Panc1 (cell line): ENCODE measurements at regions not wholly inside any gene's neighbourhood (a gene's known extent, or its start where the extent isn't known, plus 50 kb on each side); places are given as distances from the start of the nearest gene placed in this dataset.

Source experiments
- POLR2AphosphoS5 ChIP-seq: IDR thresholded peaks from 2 replicates; pipeline ENCODE4 v1.6.1; 2012; ENCODE audit warnings: mild to moderate bottlenecking, low read depth, low read length, moderate library complexity
- SIN3A ChIP-seq: IDR thresholded peaks from 2 replicates; pipeline ENCODE4 v1.6.1; 2012; ENCODE audit warnings: low read depth, mild to moderate bottlenecking, low read length, moderate library complexity, borderline replicate concordance; ENCODE audit not compliant: insufficient read depth
- TF ChIP-seq, protein P1 (sequence below): fragments of 450-650 bp; IDR thresholded peaks from 2 replicates; pipeline ENCODE4 v1.5.1; 2017; ENCODE audit warnings: mild to moderate bottlenecking
- TF ChIP-seq, protein P2 (sequence below), 2 experiments: IDR thresholded peaks; 2 replicates each; pipeline ENCODE4 v1.6.1; 2011 to 2012; ENCODE audit warnings: low read depth in 2 of 2, control low read depth in 1 of 2, low read length in 1 of 2, mild to moderate bottlenecking in 1 of 2, moderate library complexity in 1 of 2; ENCODE audit not compliant: insufficient read depth in 1 of 2

DNA sequence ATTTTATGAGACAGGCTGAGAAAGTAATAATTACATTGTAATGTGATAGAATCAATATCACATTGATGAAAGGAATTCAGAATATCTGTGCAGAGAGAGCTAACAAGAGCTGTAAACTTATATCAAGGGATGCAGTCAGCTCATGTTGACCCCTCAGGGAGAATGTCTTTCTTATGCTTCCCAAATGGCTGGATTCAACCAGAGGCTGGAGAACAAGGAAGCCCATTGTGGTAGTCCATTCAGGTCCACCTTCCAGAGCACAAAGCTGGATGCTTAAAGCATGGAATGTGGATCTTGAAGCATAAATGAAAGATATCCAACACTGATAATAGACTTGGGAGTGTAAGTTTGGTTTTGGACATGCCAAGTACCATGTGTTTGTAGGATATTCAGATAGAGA is 220.0 kb downstream of the FIGN start:
- TF ChIP-seq POLR2AphosphoS5 (no peak), SIN3A (no peak)
- TF ChIP-seq, protein P1, sequence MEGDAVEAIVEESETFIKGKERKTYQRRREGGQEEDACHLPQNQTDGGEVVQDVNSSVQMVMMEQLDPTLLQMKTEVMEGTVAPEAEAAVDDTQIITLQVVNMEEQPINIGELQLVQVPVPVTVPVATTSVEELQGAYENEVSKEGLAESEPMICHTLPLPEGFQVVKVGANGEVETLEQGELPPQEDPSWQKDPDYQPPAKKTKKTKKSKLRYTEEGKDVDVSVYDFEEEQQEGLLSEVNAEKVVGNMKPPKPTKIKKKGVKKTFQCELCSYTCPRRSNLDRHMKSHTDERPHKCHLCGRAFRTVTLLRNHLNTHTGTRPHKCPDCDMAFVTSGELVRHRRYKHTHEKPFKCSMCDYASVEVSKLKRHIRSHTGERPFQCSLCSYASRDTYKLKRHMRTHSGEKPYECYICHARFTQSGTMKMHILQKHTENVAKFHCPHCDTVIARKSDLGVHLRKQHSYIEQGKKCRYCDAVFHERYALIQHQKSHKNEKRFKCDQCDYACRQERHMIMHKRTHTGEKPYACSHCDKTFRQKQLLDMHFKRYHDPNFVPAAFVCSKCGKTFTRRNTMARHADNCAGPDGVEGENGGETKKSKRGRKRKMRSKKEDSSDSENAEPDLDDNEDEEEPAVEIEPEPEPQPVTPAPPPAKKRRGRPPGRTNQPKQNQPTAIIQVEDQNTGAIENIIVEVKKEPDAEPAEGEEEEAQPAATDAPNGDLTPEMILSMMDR, result no peak
- TF ChIP-seq, protein P2, sequence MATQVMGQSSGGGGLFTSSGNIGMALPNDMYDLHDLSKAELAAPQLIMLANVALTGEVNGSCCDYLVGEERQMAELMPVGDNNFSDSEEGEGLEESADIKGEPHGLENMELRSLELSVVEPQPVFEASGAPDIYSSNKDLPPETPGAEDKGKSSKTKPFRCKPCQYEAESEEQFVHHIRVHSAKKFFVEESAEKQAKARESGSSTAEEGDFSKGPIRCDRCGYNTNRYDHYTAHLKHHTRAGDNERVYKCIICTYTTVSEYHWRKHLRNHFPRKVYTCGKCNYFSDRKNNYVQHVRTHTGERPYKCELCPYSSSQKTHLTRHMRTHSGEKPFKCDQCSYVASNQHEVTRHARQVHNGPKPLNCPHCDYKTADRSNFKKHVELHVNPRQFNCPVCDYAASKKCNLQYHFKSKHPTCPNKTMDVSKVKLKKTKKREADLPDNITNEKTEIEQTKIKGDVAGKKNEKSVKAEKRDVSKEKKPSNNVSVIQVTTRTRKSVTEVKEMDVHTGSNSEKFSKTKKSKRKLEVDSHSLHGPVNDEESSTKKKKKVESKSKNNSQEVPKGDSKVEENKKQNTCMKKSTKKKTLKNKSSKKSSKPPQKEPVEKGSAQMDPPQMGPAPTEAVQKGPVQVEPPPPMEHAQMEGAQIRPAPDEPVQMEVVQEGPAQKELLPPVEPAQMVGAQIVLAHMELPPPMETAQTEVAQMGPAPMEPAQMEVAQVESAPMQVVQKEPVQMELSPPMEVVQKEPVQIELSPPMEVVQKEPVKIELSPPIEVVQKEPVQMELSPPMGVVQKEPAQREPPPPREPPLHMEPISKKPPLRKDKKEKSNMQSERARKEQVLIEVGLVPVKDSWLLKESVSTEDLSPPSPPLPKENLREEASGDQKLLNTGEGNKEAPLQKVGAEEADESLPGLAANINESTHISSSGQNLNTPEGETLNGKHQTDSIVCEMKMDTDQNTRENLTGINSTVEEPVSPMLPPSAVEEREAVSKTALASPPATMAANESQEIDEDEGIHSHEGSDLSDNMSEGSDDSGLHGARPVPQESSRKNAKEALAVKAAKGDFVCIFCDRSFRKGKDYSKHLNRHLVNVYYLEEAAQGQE (IDR thresholded peaks at IDR 0.05; ENCODE audit: insufficient read depth in 1 of 2, low read depth in 2 of 2, low read length in 1 of 2), result no peak
